GM18867 (cell line): ENCODE measurements at regions not wholly inside any gene's neighbourhood (a gene's known extent, or its start where the extent isn't known, plus 50 kb on each side); places are given as distances from the start of the nearest gene placed in this dataset.
A peak's percentile ranks its signal among the peaks of the same experiment; 100 is the strongest.

Experiments
- ATAC-seq: cut with Tn5 transposase; IDR thresholded peaks from one replicate; pipeline ENCODE4 v1.9.1; 2021; ENCODE audit warnings: mild to moderate bottlenecking, moderate library complexity; ENCODE audit not compliant: unreplicated experiment

GRCh38 chr12:97316321-97316720 is 146.3 kb upstream of the RMST start:
- no peak for ATAC-seq

DNA sequence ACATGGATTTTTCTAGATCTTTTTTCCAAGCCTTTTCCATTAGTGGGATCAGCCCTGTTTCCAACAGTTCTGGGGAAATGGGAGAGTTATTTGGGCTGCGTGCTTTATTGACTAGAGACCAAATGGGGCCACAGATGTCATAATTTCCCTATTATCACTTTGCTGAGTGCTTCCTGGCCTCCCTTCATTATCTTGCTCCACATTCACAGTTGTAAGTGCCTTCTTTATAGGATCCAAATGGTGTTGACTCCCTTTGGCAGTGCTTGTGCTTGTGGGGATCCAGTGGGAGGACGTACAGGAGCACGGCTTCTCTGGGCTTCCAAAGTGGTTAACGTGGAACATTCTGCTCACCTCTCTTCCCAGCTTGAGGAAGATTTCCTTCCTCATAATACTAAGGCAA is 141.0 kb upstream of the RMST start:
- no peak for ATAC-seq

- no peak for ATAC-seq
These were observed 140.2 kb upstream of the RMST start for GRCh38 chr12:97322388-97322787.

GRCh38 chr12:97323154-97323553 is 139.4 kb upstream of the RMST start:
- no peak for ATAC-seq

DNA sequence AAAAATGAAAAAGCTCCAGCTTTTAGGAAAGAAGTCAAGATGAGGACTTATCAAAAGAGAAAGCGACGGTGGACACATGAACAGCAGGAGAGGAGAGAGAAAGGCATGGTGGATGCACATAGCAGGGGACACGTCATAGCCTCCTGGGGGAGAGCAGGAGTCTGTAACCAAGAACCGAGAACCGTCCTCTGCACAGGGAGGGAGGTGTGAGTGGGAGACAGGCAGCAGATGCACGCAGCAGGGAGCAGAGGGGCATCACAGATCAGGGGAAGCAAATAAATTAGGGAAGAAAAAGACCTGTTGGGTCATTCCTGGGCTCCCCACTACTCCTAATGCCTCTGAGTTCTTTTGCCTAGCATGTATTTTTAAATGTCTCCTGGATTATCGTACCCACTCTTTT is 138.1 kb upstream of the RMST start:
- ATAC-seq, result peak; percentile 36

DNA sequence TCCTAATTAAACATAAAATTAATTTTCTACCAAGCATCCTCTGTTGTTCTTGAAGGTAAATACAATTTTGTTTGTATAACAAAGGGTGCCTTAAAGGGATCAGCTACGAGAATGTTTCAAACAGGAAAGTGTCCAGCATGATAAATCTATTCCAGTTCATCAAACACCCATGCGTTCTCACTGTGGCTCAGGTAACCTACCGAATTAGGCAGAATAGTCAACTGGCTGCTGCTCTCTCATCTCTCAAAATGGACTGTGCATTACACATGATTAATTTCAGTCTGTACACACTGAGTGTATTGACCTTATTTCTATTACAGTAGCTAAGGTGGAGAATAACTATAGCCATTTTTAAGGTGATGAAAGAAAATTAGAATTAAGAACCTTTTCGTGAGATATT is 127.5 kb upstream of the RMST start:
- ATAC-seq, result no peak

GRCh38 chr12:97336900-97337751 is 125.5 kb upstream of the RMST start:
- ATAC-seq, result peak; percentile 79

DNA sequence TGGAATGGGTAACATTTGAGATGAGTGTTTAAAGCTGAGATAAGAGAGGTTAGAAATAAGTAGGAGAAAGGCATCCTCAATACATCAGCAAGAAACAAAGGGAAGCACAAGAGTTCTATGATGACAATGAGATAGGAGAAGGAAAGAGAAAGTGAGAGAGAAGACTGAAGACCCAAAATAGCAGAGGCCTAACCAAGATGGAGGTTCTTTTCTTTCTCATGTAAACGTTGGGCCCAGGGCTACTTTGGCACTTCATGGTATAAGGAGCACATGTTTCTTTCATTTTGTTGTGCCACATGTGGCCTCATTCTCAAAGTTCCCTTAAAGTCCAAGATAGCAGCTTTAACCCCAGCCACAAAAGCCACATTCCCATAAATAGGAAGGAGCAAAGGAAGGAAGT is 120.5 kb upstream of the RMST start:
- ATAC-seq, result no peak

DNA sequence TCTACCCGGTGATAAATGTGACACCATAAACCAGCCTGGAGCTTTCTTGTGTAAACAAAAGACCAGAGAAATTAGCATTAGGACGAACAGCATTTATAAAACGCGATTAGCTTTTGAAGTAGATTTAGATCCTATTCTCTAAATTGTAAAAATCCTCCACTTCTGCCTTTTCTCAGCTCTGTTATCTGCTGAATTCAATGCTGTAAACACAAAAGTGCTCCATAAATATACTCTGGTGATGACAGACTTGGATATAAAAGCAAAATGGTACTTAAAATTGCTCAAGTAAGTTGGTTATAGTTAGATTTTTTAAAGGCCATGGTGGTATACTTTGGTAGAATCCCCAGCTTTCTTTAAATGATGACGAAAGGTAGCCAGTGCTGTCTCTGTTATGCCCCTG is 114.6 kb upstream of the RMST start:
- ATAC-seq, result no peak

DNA sequence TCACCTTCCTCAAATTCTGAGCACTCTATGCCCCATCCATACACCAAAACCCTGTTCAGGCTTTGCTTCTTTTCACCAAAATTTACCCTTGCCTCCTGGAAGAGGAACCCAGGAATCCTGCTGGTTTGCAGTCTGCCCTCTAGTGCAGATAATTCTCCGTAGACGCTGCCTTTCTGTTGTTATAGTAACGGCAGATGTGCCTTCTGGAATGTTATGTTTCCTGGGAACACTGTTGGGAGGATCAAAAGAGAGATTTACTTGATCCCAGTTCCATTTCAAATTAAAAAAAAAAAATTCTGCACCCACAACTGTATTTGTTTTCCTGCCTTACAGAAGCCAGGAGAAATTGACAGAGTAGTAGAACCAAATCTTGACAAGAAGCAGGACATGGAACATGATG is 104.2 kb upstream of the RMST start:
- no peak for ATAC-seq

- ATAC-seq, result no peak
These were observed 103.4 kb upstream of the RMST start for GRCh38 chr12:97359021-97359690.

DNA sequence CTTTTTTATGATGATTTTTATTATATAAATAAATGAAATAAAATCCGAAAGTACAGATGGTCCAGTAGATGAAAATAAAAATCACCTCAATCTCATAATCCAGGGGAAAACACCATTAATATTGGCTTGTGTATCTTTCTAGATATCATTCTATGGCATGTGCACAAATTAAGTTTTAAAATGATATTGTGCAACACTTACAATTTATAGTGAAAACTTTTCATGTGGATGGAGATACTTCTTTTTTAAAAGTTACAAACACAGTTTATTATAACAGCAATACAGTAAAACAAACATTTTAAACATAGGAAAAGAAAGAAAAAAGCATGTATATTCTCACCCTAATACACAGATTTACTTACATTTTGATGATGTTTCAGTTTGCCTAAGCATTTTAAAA is 98.9 kb upstream of the RMST start:
- ATAC-seq, result no peak

DNA sequence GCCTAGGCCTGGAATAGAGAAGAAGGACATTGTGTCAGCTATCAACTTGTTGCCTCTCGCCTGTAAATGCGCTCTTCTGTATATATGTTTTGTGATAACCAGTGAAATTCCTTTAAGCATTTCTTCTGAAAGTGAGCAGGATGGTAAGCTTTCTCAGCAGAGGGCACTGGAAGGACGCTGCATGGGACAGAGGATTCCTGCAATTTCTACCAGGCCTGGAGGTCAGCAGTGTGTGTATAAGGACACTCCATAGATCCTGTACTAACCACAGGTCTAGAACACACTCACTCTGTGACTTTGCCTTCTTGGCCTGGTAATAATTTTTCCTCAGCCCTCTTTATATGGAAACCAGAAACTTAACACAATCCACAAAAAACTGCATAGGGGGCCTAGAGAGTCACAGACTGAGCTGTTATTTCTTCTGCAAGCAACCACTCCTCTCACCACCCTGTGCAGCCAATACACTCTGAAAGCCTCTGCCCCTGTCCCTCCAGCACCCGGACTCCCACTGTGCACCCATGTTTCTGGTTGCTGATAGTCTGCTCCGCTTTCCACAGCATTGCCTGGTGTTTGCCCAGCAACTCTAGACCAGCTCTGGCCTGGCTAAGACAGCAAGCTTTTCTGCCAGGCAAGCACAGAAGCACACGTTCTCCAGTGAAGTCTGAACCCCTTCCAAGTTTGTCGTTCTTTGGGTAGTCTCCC is 94.0 kb upstream of the RMST start:
- ATAC-seq, result no peak

DNA sequence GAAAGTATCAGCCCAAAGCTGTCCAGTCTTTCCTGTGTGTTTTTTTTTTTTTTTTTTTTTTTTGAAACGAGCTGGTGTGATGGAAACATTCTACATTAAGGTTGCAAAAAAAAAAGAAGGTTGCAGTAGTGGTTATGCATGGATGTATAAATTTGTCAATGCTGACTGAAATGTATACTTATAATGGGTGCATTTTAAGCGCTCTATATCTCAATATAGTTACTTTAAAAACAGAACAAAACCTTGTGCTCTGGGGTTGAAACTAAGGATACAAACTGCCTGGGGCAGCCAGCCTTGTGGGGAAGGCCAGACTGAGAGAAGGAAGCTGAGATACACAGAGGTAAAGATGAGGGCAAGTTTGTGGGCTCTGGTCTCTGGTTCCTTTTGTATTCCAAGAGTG is 87.3 kb upstream of the RMST start:
- peak; percentile 73 for ATAC-seq

- no peak for ATAC-seq
These were observed 82.2 kb upstream of the RMST start for GRCh38 chr12:97380440-97380839.

DNA sequence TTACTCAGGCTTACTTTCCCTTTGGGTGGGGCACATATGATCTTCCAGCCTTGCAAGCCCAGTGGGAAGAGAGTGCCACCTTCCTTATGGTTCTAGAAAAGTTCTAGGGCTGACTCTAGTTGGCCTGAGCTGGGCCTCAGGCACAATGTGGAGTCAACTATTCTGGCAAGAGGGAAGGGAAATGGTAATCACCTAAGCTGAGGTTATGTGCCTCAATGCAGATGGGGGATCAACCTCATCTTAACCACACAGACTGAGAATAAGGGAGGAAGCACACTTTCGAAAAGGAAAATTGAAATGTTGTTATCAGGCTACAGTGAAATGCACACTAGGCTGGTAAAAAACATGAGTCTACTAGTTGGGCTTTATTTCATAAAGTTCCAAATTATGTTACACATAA is 77.5 kb upstream of the RMST start:
- no peak for ATAC-seq

DNA sequence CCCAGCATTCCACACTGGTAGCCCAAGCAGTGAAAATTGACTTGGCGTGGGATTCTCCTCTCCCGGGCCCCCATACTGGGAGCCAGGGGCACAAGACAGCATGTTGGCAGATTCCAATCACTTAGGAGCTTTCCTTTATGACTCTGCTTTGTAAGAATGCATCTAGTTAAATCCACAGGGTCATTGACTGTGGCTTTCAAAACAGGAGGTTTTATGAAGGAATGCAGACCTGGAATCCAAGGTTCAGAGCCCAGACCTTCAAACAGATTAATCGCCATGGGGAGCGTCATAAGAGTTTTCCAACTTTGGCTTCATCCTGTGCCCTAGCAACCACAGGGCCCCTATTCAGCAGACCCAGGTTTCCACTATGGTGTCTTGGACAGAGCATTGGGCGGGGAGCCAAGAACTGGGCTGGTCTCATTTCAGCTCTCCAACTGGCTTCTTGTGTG is 76.4 kb upstream of the RMST start:
- ATAC-seq, result no peak

- ATAC-seq, result no peak
These were observed 74.8 kb upstream of the RMST start for GRCh38 chr12:97387844-97388243.

DNA sequence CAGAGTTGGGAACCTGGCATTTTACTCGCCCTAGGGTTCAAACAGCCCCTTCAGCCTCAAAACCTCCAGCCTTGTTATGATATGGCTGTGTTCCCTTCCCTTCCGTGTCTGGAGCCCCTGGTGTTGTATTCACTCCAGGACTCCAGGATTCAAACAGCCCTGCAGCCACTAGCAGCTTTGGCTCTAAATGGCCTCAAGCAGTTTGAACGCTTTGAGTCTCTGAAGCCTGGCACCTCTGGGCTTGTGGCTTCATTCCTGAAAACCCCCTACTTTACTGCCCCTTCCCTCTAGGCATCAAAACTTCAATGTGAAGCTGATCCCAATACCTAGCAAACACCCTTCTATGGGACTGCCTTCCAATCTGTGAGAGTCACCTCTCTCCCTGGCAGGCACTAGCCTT is 67.9 kb upstream of the RMST start:
- no peak for ATAC-seq

DNA sequence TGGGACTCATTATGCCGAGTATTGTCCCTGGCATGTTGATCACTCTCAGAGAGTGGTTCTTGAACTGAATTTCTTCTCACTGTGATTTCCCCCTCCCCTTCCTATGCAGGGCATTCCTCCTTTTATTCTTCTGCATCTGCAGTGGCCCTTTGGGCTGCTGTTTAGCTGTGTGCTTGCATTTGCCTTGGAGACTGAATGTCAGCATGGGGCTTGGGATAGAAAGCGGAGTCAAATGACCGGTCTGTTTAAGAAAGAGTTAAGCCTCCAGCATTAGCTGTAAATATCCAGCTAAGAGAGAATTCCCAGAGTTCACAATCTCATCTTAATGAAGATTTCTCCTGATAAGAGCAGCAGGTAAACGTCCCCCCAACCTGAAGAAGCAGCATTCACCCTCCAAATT is 65.6 kb upstream of the RMST start:
- ATAC-seq, result no peak

GRCh38 chr12:97398704-97399103 is 63.9 kb upstream of the RMST start:
- no peak for ATAC-seq

- peak; percentile 45 for ATAC-seq
These were observed 58.5 kb upstream of the RMST start for GRCh38 chr12:97404093-97404492.
